Activated CD8-positive, alpha-beta T cell treated with anti-CD3 and anti-CD28 coated beads for 36 hours (primary cell): ENCODE measurements at regions not wholly inside any gene's neighbourhood (a gene's known extent, or its start where the extent isn't known, plus 50 kb on each side); places are given as distances from the start of the nearest gene placed in this dataset.

Experiments used
- ATAC-seq: fragments of 200-7000 bp; cut with Tn5 transposase; one replicate; pipeline ENCODE4 v1.10.0; 2021; ENCODE audit warnings: mild to moderate bottlenecking, moderate library complexity
- CTCF ChIA-PET: fragments of 350-600 bp; sonication (Branson Sonifier 250); formaldehyde crosslinking; loops from one replicate; lab custom pipeline; 2021; ENCODE audit warnings: antibody characterized with exemption; lab: Charles Lee
- POLR2A ChIA-PET: fragments of 350-600 bp; sonication (Branson Sonifier 250); formaldehyde crosslinking; loops from one replicate; lab custom pipeline; 2021; ENCODE audit warnings: antibody characterized with exemption; lab: Charles Lee
- DNase-seq: peaks from one replicate; pipeline ENCODE4 v3.0.0-alpha.2; 2020
- H3K27ac Mint-ChIP-seq: one replicate; pipeline ENCODE4 v1.8.0; 2021; ENCODE audit warnings: mild to moderate bottlenecking, mixed read lengths
- H3K27me3 Mint-ChIP-seq: one replicate; pipeline ENCODE4 v1.8.0; 2021; ENCODE audit warnings: mixed read lengths
- H3K36me3 Mint-ChIP-seq: one replicate; pipeline ENCODE4 v1.8.0; 2021; ENCODE audit warnings: low read depth, mixed read lengths
- H3K4me1 Mint-ChIP-seq: one replicate; pipeline ENCODE4 v1.8.0; 2021; ENCODE audit warnings: low read depth, mixed read lengths
- H3K4me3 Mint-ChIP-seq: one replicate; pipeline ENCODE4 v1.8.0; 2021; ENCODE audit warnings: mild to moderate bottlenecking, moderate library complexity, mixed read lengths
- H3K9me3 Mint-ChIP-seq: one replicate; pipeline ENCODE4 v1.8.0; 2021; ENCODE audit warnings: mixed read lengths
- CTCF ChIP-seq: fragments of 200-600 bp; IDR thresholded peaks from one replicate; pipeline ENCODE4 v1.8.0; 2022; ENCODE audit warnings: antibody characterized with exemption, mild to moderate bottlenecking
- intact Hi-C: fragments of 100-400 bp; cut with micrococcal nuclease; formaldehyde crosslinking; loops from one replicate; pipeline ENCODE4 v1.10.0; 2022

- no peak for TF ChIP-seq CTCF
- ATAC-seq: peak; percentile 5
- CTCF ChIA-PET: interaction anchor here (2.3 kb wide), 1 partner anchor 12 kb away, joined by 17 read pairs; no protein-coding TSS in a partner anchor
- POLR2A ChIA-PET: interaction anchor here (0.6 kb wide), 1 partner anchor 15 kb away, joined by 3 read pairs; no protein-coding TSS in a partner anchor
- Mint-ChIP-seq H3K9me3 (no peaks in the 10 kb centered on the region), H3K27ac (peak overlapping the region; percentile 19), H3K4me3 (no peak overlapping the region), H3K36me3 (no peaks in the 10 kb centered on the region), H3K27me3 (peaks cover 44% of the 10 kb centered on the region), H3K4me1 (peaks cover 43% of the 10 kb centered on the region)
- intact Hi-C loops: no loop called here
- DNase-seq: peak; percentile 42
These were observed 284.9 kb downstream of the UACA start for GRCh38 chr15:70478251-70478990.

- no peaks in the 10 kb centered on the region for H3K36me3 Mint-ChIP-seq
- H3K27me3 Mint-ChIP-seq: peaks cover 43% of the 10 kb centered on the region
- intact Hi-C loops: no loop called here
- POLR2A ChIA-PET: interaction anchor here (0.8 kb wide), 1 partner anchor 385 kb away, joined by 3 read pairs; no protein-coding TSS in a partner anchor
- H3K9me3 Mint-ChIP-seq: no peaks in the 10 kb centered on the region
- H3K27ac Mint-ChIP-seq: no peak overlapping the region
- TF ChIP-seq CTCF: no peak
- no peak overlapping the region for H3K4me3 Mint-ChIP-seq
- H3K4me1 Mint-ChIP-seq: peaks cover 43% of the 10 kb centered on the region
- CTCF ChIA-PET: interaction anchor here (1.1 kb wide), 1 partner anchor 11 kb away, joined by 6 read pairs; no protein-coding TSS in a partner anchor
- DNase-seq (no peak), ATAC-seq (no peak)
These were observed 285.6 kb downstream of the UACA start for GRCh38 chr15:70477750-70478250.

- Mint-ChIP-seq H3K27me3 (peaks cover 39% of the 10 kb centered on the region), H3K36me3 (no peaks in the 10 kb centered on the region), H3K9me3 (no peaks in the 10 kb centered on the region), H3K4me1 (peaks cover 43% of the 10 kb centered on the region), H3K27ac (no peak overlapping the region), H3K4me3 (no peak overlapping the region)
- intact Hi-C loops: no loop called here
- no peak for DNase-seq
- ATAC-seq: no peak
- TF ChIP-seq CTCF: no peak
- CTCF ChIA-PET: interaction anchor here (1.1 to 2.9 kb wide), 3 partner anchors 10 to 11 kb away, joined by 6 to 23 read pairs (median 18); no protein-coding TSS in a partner anchor
- POLR2A ChIA-PET: no interaction called here
These were observed 286.9 kb downstream of the UACA start for GRCh38 chr15:70476441-70476840.

GRCh38 chr15:70475921-70476320, 287.4 kb downstream of the UACA start:
- H3K27me3 Mint-ChIP-seq: peaks cover 39% of the 10 kb centered on the region
- POLR2A ChIA-PET: interaction anchor here (0.6 to 1.6 kb wide), 4 partner anchors 12 to 334 kb away, joined by 3 to 4 read pairs (median 4); no protein-coding TSS in a partner anchor
- ATAC-seq: no peak

More at GRCh38 chr15:70475921-70476320, 287.4 kb downstream of the UACA start:
- TF ChIP-seq CTCF: no peak
- Mint-ChIP-seq H3K9me3 (no peaks in the 10 kb centered on the region), H3K4me1 (peaks cover 43% of the 10 kb centered on the region), H3K36me3 (no peaks in the 10 kb centered on the region), H3K27ac (no peak overlapping the region), H3K4me3 (no peak overlapping the region)
- DNase-seq: no peak
- CTCF ChIA-PET: interaction anchor here (1.5 to 2.9 kb wide), 3 partner anchors 10 to 118 kb away, joined by 4 to 23 read pairs (median 18); no protein-coding TSS in a partner anchor
- intact Hi-C loops: no loop called here
